IMR-90 (cell line): ENCODE measurements at regions not wholly inside any gene's neighbourhood (a gene's known extent, or its start where the extent isn't known, plus 50 kb on each side); places are given as distances from the start of the nearest gene placed in this dataset.

ENCODE experiments used
- ATAC-seq: fragments of 200-7000 bp; cut with Tn5 transposase; 2 replicates; pipeline ENCODE4 v1.9.1; 2020; ENCODE audit warnings: low read depth, mild to moderate bottlenecking, moderate library complexity
- BruUV-seq: library from RNA; stranded (reverse); fragments of 400-500 nt; replicated peaks from 2 replicates; lab custom pipeline; 2021; lab: Mats Ljungman, UMichigan
- CTCF ChIA-PET: fragments of 300-600 bp; formaldehyde crosslinking; extraction: SDS; loops from one replicate; lab custom pipeline; 2021; ENCODE audit warnings: antibody characterized with exemption; lab: Yijun Ruan, JAX
- POLR2A ChIA-PET: fragments of 300-600 bp; sonication (Branson Sonifier 250); formaldehyde crosslinking; loops from one replicate; lab custom pipeline; 2022; ENCODE audit warnings: antibody characterized with exemption; ENCODE audit not compliant: unreplicated experiment; lab: Charles Lee
- DNase-seq: peaks from one replicate; pipeline ENCODE4 v3.0.0; 2013
- H2AFZ ChIP-seq: replicated peaks from 2 replicates; pipeline ENCODE3; 2013; ENCODE audit warnings: low read length, mild to moderate bottlenecking; ENCODE audit not compliant: poor library complexity
- H2AK5ac ChIP-seq: 2 replicates; pipeline ENCODE4 v1.6.1; 2013; ENCODE audit warnings: low read depth, low read length, inconsistent platforms
- H2AK9ac ChIP-seq: replicated peaks from 2 replicates; pipeline ENCODE3; 2013; ENCODE audit warnings: mild to moderate bottlenecking, low read depth, low read length, moderate library complexity; ENCODE audit not compliant: poor library complexity
- H2BK120ac ChIP-seq: 2 replicates; pipeline ENCODE4 v1.6.1; 2013; ENCODE audit warnings: low read depth, low read length, inconsistent platforms
- H2BK15ac ChIP-seq: 3 replicates; pipeline ENCODE4 v1.6.1; 2013; ENCODE audit warnings: low read depth, low read length, inconsistent platforms
- H2BK20ac ChIP-seq: 2 replicates; pipeline ENCODE4 v1.6.1; 2013; ENCODE audit warnings: low read depth, mild to moderate bottlenecking, inconsistent platforms, low read length, moderate library complexity
- H2BK5ac ChIP-seq: 2 replicates; pipeline ENCODE4 v1.6.1; 2013; ENCODE audit warnings: mild to moderate bottlenecking, low read depth, low read length, inconsistent platforms; ENCODE audit not compliant: poor library complexity, severe bottlenecking
- H3K14ac ChIP-seq: replicated peaks from 2 replicates; pipeline ENCODE4 v1.6.1; 2013; ENCODE audit warnings: low read depth, low read length, inconsistent platforms
- H3K18ac ChIP-seq: 2 replicates; pipeline ENCODE4 v1.6.1; 2013; ENCODE audit warnings: low read depth, low read length, control low read depth
- H3K23ac ChIP-seq: 2 replicates; pipeline ENCODE4 v1.6.1; 2013; ENCODE audit warnings: low read depth, low read length, inconsistent platforms
- H3K27ac ChIP-seq: 2 replicates; pipeline ENCODE4 v1.5.1; 2013; ENCODE audit warnings: mild to moderate bottlenecking, control low read depth, low read length; ENCODE audit not compliant: insufficient read depth
- H3K27me3 ChIP-seq: 2 replicates; pipeline ENCODE4 v1.6.1; 2013; ENCODE audit warnings: low read length; ENCODE audit not compliant: control insufficient read depth, insufficient read depth
- H3K36me3 ChIP-seq: 2 replicates; pipeline ENCODE4 v1.6.1; 2013; ENCODE audit warnings: low read length, mixed read lengths; ENCODE audit not compliant: control insufficient read depth, insufficient read depth
- H3K4ac ChIP-seq: 2 replicates; pipeline ENCODE4 v1.6.1; 2013; ENCODE audit warnings: low read depth, low read length, inconsistent platforms
- H3K4me1 ChIP-seq: 2 replicates; pipeline ENCODE4 v1.6.1; 2013; ENCODE audit warnings: low read length, mixed read lengths; ENCODE audit not compliant: control insufficient read depth, insufficient read depth
- H3K4me2 ChIP-seq: 2 replicates; pipeline ENCODE4 v1.6.1; 2013; ENCODE audit warnings: low read depth, mild to moderate bottlenecking, control low read depth, low read length, moderate library complexity
- H3K4me3 ChIP-seq: 2 replicates; pipeline ENCODE4 v1.5.1; 2013; ENCODE audit warnings: low read depth, mild to moderate bottlenecking, control low read depth, low read length, moderate library complexity; ENCODE audit not compliant: insufficient read depth
- H3K56ac ChIP-seq: 2 replicates; pipeline ENCODE4 v1.6.1; 2013; ENCODE audit warnings: low read length, inconsistent platforms; ENCODE audit not compliant: insufficient read depth; ENCODE audit errors: extremely low read depth
- H3K79me1 ChIP-seq, 2 experiments: 2 replicates each; pipeline ENCODE4 v1.6.1; 2013; ENCODE audit warnings: low read length in 2 of 2, inconsistent platforms in 1 of 2, low read depth in 1 of 2
- H3K9ac ChIP-seq: 2 replicates; pipeline ENCODE4 v1.6.1; 2013; ENCODE audit warnings: low read depth, low read length, control low read depth
- H3K9me1 ChIP-seq: 2 replicates; pipeline ENCODE4 v1.6.1; 2013; ENCODE audit warnings: low read length, inconsistent platforms; ENCODE audit not compliant: insufficient read depth
- H3K9me3 ChIP-seq: 2 replicates; pipeline ENCODE4 v1.6.1; 2013; ENCODE audit warnings: low read length; ENCODE audit not compliant: control insufficient read depth, insufficient read depth
- H4K20me1 ChIP-seq: 2 replicates; pipeline ENCODE4 v1.6.1; 2013; ENCODE audit warnings: low read length, inconsistent platforms; ENCODE audit not compliant: insufficient read depth
- H4K5ac ChIP-seq: 2 replicates; pipeline ENCODE4 v1.6.1; 2013; ENCODE audit warnings: mild to moderate bottlenecking, low read depth, low read length, control low read depth
- H4K8ac ChIP-seq, 2 experiments: 2 replicates each; pipeline ENCODE4 v1.6.1; 2013; ENCODE audit warnings: low read depth in 2 of 2, low read length in 2 of 2, control low read depth in 1 of 2, inconsistent platforms in 1 of 2
- H4K91ac ChIP-seq: 2 replicates; pipeline ENCODE4 v1.6.1; 2013; ENCODE audit warnings: low read depth, low read length, inconsistent platforms; ENCODE audit not compliant: insufficient read depth
- BHLHE40 ChIP-seq: fragments of 150-350 bp; IDR thresholded peaks from 2 replicates; pipeline ENCODE4 v1.6.1; 2016; ENCODE audit warnings: mild to moderate bottlenecking, low read depth, low read length
- CEBPB ChIP-seq: IDR thresholded peaks from 2 replicates; pipeline ENCODE4 v1.6.1; 2012; ENCODE audit warnings: low read depth, low read length, improper control_type of control experiment
- MAZ ChIP-seq: IDR thresholded peaks from 2 replicates; pipeline ENCODE4 v1.6.1; 2012; ENCODE audit warnings: low read depth, mild to moderate bottlenecking, low read length, improper control_type of control experiment, moderate library complexity, borderline replicate concordance
- WGBS, 2 experiments: methylation state at CpG; one replicate each; pipeline versions ENCODE4 v1.1.5 to v1.1.7; 2013; ENCODE audit warnings: missing lambda C conversion rate in 2 of 2; ENCODE audit not compliant: insufficient read length in 1 of 2; ENCODE audit errors: extremely low coverage in 2 of 2; 5-methylcytosine and 5-hydroxymethylcytosine counted together
- dilution Hi-C: fragments of 300-500 bp; cut with HindIII; formaldehyde crosslinking; loops from one replicate; pipeline ENCODE4 v1.14.3; 2018; ENCODE audit warnings: low sequenced_read_pairs; ENCODE audit not compliant: unreplicated experiment
- in situ Hi-C: fragments of 300-500 bp; cut with MboI; formaldehyde crosslinking; loops from 3 replicates; pipeline ENCODE4 v1.14.3; 2019; ENCODE audit warnings: low sequenced_read_pairs, inconsistent platforms, mixed read lengths
- intact Hi-C: fragments of 100-400 bp; cut with micrococcal nuclease; formaldehyde crosslinking; loops from 2 replicates; pipeline ENCODE4 v1.10.0; 2022

- H3K79me1 ChIP-seq: no peaks in the 10 kb centered on the region
- H3K4me3 ChIP-seq: no peak overlapping the region
- dilution Hi-C loops: no loop called here
- no TSS peak for BruUV-seq
- H2BK5ac ChIP-seq: no peak overlapping the region
- ChIA-PET POLR2A (no interaction called here), CTCF (no interaction called here)
- intact Hi-C loops: no loop called here
- no peak overlapping the region for H3K9ac ChIP-seq
- H4K5ac ChIP-seq: no peak overlapping the region
- no peak overlapping the region for H3K56ac ChIP-seq
- H2AFZ ChIP-seq: no peak overlapping the region
- WGBS, 2 experiments: 78% methylated on average over 11 of the region's 22 CpGs; no CpG with 5 or more reads in 1 of the 2 experiments
- no peak overlapping the region for H3K23ac ChIP-seq
- TF ChIP-seq CEBPB (no peak), BHLHE40 (no peak), MAZ (no peak)
- ATAC-seq (no peak), DNase-seq (no peak)
- H3K4ac ChIP-seq: no peak overlapping the region
- H4K91ac ChIP-seq: no peak overlapping the region
- no peak overlapping the region for H4K8ac ChIP-seq
- no peak overlapping the region for H2BK120ac ChIP-seq
- H2AK5ac ChIP-seq: no peak overlapping the region
- H3K4me2 ChIP-seq: no peak overlapping the region
- no peaks in the 10 kb centered on the region for H3K9me1 ChIP-seq
- no peaks in the 10 kb centered on the region for H3K4me1 ChIP-seq
- no peaks in the 10 kb centered on the region for H4K20me1 ChIP-seq
- no peak overlapping the region for H2AK9ac ChIP-seq
- in situ Hi-C loops: no loop called here
- H3K9me3 ChIP-seq: peaks cover 14% of the 10 kb centered on the region
- H3K36me3 ChIP-seq: no peaks in the 10 kb centered on the region
- H3K27ac ChIP-seq: no peak overlapping the region
- H3K18ac ChIP-seq: no peak overlapping the region
- H2BK20ac ChIP-seq: no peak overlapping the region
- H3K27me3 ChIP-seq: peaks cover 6% of the 10 kb centered on the region; the same call in 1 of the 2 replicates
- H3K14ac ChIP-seq: no peak overlapping the region
- H2BK15ac ChIP-seq: no peak overlapping the region
Observed at GRCh38 chr2:241983571-241984270, 114.2 kb downstream of the RTP5 start.
